ENCODE measurements at regions not wholly inside any gene's neighbourhood (a gene's known extent, or its start where the extent isn't known, plus 50 kb on each side); places are given as distances from the start of the nearest gene placed in this dataset.

- TF ChIP-seq POLR2A (IDR thresholded peaks at IDR 0.05; ENCODE audit: low read depth, low read length) (no peak), POLR2AphosphoS5 (IDR thresholded peaks at IDR 0.05; ENCODE audit: low read depth, low read length) (no peak), SPI1 (IDR thresholded peaks at IDR 0.05; ENCODE audit: low read depth, low read length) (no peak)
These were observed 274.3 kb upstream of the NR3C2 start for GRCh38 chr4:148716431-148717052.
